Pulmonary artery endothelial cell (primary cell): ENCODE measurements at regions not wholly inside any gene's neighbourhood (a gene's known extent, or its start where the extent isn't known, plus 50 kb on each side); places are given as distances from the start of the nearest gene placed in this dataset.
A peak's percentile ranks its signal among the peaks of the same experiment; 100 is the strongest.

Experiments used
- DNase-seq: peaks from one replicate; pipeline ENCODE4 v3.0.0-alpha.2; 2011; ENCODE audit warnings: low read depth, low spot score

DNA sequence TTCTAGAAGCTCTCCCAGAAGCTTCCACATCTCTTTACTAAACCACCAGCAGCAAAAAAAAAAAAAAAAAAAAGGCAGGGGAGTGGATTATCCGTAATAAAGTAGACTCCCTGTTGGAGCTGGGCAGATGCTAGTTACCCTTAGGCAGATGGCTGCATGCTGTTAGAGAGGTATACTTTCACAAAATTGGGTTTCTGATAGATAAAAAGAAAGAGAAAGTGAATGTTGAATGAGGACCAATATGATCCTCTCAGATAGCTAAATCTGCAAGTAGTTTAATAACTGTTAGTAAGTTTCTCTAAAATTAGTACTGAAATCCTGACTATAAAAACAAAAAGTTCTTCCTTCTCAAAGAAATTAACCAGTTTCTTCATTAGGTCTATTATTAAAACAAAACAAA, 195.4 kb downstream of the ANAPC10 start:
- DNase-seq = no peak

DNA sequence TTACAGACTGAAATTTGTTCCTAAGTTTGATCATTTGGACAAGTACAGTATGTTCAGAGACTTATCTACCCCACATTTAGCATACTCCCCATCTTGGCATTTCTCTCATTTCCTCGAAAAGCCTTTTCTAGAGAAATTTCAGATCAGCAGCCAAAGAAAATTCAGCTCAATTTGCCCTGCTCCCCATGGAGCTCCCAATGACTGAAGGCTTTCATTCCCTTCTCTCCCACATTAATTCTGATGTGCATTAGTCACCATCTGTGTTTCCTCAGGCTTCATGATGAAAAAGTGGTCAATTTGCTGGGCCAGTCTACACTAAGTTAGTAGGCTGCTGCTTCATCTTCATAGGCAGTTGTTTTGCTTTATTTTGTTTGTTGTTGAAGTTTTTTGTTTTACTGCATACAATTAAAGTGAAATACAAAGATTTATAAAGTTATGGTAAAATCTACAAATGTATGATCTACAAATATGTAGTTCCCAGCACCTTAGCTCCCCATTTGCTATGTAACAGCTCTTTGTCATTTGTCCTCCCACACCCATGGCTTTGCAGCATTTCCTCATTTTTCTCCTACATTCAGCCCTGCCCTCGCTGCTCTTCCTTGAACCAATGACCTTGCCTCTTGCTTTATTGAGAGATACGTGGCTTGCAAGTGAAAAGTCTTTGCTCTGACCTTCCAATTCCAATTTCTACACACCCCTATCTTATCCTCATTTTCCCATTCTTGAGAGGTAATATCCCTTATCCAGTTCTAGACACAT, 193.9 kb downstream of the ANAPC10 start:
- no peak for DNase-seq

GRCh38 chr4:144905286-144905685, 192.7 kb downstream of the ANAPC10 start:
- DNase-seq = no peak

GRCh38 chr4:144906181-144906925, 191.6 kb downstream of the ANAPC10 start:
- peak; percentile 8 for DNase-seq

GRCh38 chr4:144910723-144911122, 187.3 kb downstream of the ANAPC10 start:
- no peak for DNase-seq
